Cardiac muscle cell (in vitro differentiated cells and primary cell): ENCODE measurements at regions not wholly inside any gene's neighbourhood (a gene's known extent, or its start where the extent isn't known, plus 50 kb on each side); places are given as distances from the start of the nearest gene placed in this dataset.

Experiments used
- DNase-seq, 2 donors: peaks; one replicate each; pipeline versions ENCODE4 v3.0.0 to v3.0.0-alpha.2; 2010 to 2017; ENCODE audit warnings: low read depth in 1 of 2, low spot score in 1 of 2
- H3K27ac ChIP-seq: fragments of 200-600 bp; sonication (generic); 2 replicates; pipeline ENCODE4 v1.5.1; 2016
- H3K27me3 ChIP-seq: fragments of 200-600 bp; sonication (generic); 2 replicates; pipeline ENCODE4 v1.6.0; 2016; ENCODE audit warnings: control low read depth
- H3K36me3 ChIP-seq: fragments of 200-600 bp; sonication (generic); 2 replicates; pipeline ENCODE4 v1.5.1; 2016; ENCODE audit warnings: control low read depth
- H3K4me1 ChIP-seq: fragments of 200-600 bp; sonication (generic); 2 replicates; pipeline ENCODE4 v1.8.1; 2017; ENCODE audit warnings: low read depth, mild to moderate bottlenecking, mixed run types
- H3K4me3 ChIP-seq: fragments of 200-600 bp; sonication (generic); 2 replicates; pipeline ENCODE4 v1.5.1; 2016; ENCODE audit warnings: mild to moderate bottlenecking
- H3K9me3 ChIP-seq: fragments of 200-600 bp; sonication (generic); 2 replicates; pipeline ENCODE4 v1.5.1; 2017; ENCODE audit warnings: low read depth, mild to moderate bottlenecking, control low read depth
- CTCF ChIP-seq: IDR thresholded peaks from 2 replicates; pipeline ENCODE4 v1.5.1; 2012; ENCODE audit warnings: low read depth, mild to moderate bottlenecking, low read length

GRCh38 chr21:31475223-31475622 is 131.2 kb upstream of the TIAM1 start:
- no peak overlapping the region for H3K27ac ChIP-seq
- no peak for DNase-seq
- no peak overlapping the region for H3K4me3 ChIP-seq
- no peaks in the 10 kb centered on the region for H3K4me1 ChIP-seq
- TF ChIP-seq CTCF, result no peak
- H3K9me3 ChIP-seq, result no peaks in the 10 kb centered on the region
- no peaks in the 10 kb centered on the region for H3K27me3 ChIP-seq
- H3K36me3 ChIP-seq, result no peaks in the 10 kb centered on the region

- H3K27me3 ChIP-seq, result no peaks in the 10 kb centered on the region
- no peak for TF ChIP-seq CTCF
- no peak overlapping the region for H3K27ac ChIP-seq
- H3K4me1 ChIP-seq, result no peaks in the 10 kb centered on the region
- no peaks in the 10 kb centered on the region for H3K36me3 ChIP-seq
- H3K4me3 ChIP-seq, result no peak overlapping the region
- no peaks in the 10 kb centered on the region for H3K9me3 ChIP-seq
- peak in 1 of 2 donors; percentile 4 for DNase-seq
These were observed 129.8 kb upstream of the TIAM1 start for GRCh38 chr21:31473685-31474345.

GRCh38 chr21:31471865-31472264 is 127.8 kb upstream of the TIAM1 start:
- TF ChIP-seq CTCF, result no peak
- no peaks in the 10 kb centered on the region for H3K9me3 ChIP-seq
- H3K4me1 ChIP-seq, result no peaks in the 10 kb centered on the region
- DNase-seq, result no peak
- H3K36me3 ChIP-seq, result no peaks in the 10 kb centered on the region
- H3K4me3 ChIP-seq, result no peak overlapping the region
- H3K27ac ChIP-seq, result no peak overlapping the region
- H3K27me3 ChIP-seq, result no peaks in the 10 kb centered on the region

- DNase-seq, result no peak
- H3K36me3 ChIP-seq, result no peaks in the 10 kb centered on the region
- H3K4me3 ChIP-seq, result no peak overlapping the region
- no peaks in the 10 kb centered on the region for H3K9me3 ChIP-seq
- TF ChIP-seq CTCF, result no peak
- no peaks in the 10 kb centered on the region for H3K27me3 ChIP-seq
- no peaks in the 10 kb centered on the region for H3K4me1 ChIP-seq
- H3K27ac ChIP-seq, result no peak overlapping the region
These were observed 127.0 kb upstream of the TIAM1 start for GRCh38 chr21:31470896-31471694.

GRCh38 chr21:31460980-31461379 is 116.9 kb upstream of the TIAM1 start:
- Histone ChIP-seq H3K9me3 (no peaks in the 10 kb centered on the region), H3K36me3 (no peaks in the 10 kb centered on the region), H3K27ac (no peak overlapping the region), H3K4me1 (no peaks in the 10 kb centered on the region), H3K27me3 (no peaks in the 10 kb centered on the region), H3K4me3 (no peak overlapping the region)
- no peak for DNase-seq
- TF ChIP-seq CTCF, result no peak
